ENCODE measurements at regions not wholly inside any gene's neighbourhood (a gene's known extent, or its start where the extent isn't known, plus 50 kb on each side); places are given as distances from the start of the nearest gene placed in this dataset.

GRCh38 chr4:156085100-156085499 lies 131.4 kb upstream of the CTSO start:
- no peak for TF ChIP-seq CTCF (IDR thresholded peaks at IDR 0.05; ENCODE audit: insufficient read depth, low read length, poor library complexity, severe bottlenecking)
- no peak for TF ChIP-seq EZH2phosphoT487 (conservative IDR thresholded peaks at IDR 0.05; ENCODE audit: low read length)
